Stimulated activated CD8-positive, alpha-beta memory T cell treated with anti-CD3 and anti-CD28 coated beads, Interleukin-2, amount 100 ng/mL, for 48 hours (primary cell): ENCODE measurements at regions not wholly inside any gene's neighbourhood (a gene's known extent, or its start where the extent isn't known, plus 50 kb on each side); places are given as distances from the start of the nearest gene placed in this dataset.
"Not testable (repeated sequence)": the region's sequence is repeated elsewhere in the genome, so short reads cannot be mapped to it uniquely, and the experiment has no call there.

ENCODE experiments used
- DNase-seq, 2 donors: peaks; one replicate each; pipeline ENCODE4 v3.0.0-alpha.2; 2020; ENCODE audit warnings: low read depth in 2 of 2

GRCh38 chr2:117519721-117520120, 294.8 kb upstream of the DDX18 start:
- DNase-seq: no peak

- DNase-seq: no peak
Observed at GRCh38 chr2:117523267-117523666, 291.2 kb upstream of the DDX18 start.

- no peak for DNase-seq
Observed at GRCh38 chr2:117523711-117524238, 290.7 kb upstream of the DDX18 start.

GRCh38 chr2:117536139-117536538, 278.4 kb upstream of the DDX18 start:
- DNase-seq: no peak

- no peak for DNase-seq
Observed at GRCh38 chr2:117537032-117537431, 277.5 kb upstream of the DDX18 start.

DNA sequence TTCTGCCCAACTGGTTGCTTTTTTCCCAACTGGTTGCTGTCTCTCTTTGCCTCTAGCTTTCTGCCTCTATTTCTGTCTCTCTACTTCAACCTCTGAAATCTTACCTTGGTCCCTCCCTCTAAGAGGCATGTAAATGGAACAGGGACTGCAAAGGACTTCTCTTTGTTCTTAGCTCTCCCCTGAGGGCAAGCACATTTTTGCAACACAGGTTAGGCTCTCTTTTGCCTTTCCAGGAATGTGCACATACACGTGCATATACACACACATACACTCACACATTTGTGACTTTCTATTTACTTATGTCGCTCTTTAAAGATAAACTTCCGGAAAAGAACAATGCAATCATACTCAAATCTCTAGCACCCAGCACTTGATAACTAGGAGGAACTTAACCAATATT, 262.6 kb upstream of the DDX18 start:
- no peak for DNase-seq

GRCh38 chr2:117553448-117553847, 261.0 kb upstream of the DDX18 start:
- DNase-seq: no peak

DNA sequence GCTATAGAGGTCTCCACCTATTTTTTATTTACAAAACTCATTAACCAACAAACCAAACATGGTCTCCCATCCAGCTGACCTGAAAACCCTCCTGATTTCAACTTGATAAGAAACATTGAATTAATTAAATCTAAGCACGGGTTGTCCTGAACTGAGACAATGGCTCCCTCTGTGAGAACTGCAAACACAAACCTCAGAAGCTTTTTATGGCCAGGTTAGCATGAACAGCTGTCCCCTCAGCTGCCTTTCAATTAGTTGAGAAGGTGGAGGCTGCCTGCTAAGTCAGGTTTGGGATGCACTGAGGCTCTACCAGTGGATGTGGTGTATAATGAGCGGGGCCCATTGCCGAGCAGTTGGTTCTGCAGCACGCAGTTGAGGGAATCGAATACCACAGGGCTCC, 258.5 kb upstream of the DDX18 start:
- no peak for DNase-seq

- DNase-seq: no peak
Observed at GRCh38 chr2:117557626-117558025, 256.9 kb upstream of the DDX18 start.

- DNase-seq: no peak
Observed at GRCh38 chr2:117562654-117563053, 251.8 kb upstream of the DDX18 start.

DNA sequence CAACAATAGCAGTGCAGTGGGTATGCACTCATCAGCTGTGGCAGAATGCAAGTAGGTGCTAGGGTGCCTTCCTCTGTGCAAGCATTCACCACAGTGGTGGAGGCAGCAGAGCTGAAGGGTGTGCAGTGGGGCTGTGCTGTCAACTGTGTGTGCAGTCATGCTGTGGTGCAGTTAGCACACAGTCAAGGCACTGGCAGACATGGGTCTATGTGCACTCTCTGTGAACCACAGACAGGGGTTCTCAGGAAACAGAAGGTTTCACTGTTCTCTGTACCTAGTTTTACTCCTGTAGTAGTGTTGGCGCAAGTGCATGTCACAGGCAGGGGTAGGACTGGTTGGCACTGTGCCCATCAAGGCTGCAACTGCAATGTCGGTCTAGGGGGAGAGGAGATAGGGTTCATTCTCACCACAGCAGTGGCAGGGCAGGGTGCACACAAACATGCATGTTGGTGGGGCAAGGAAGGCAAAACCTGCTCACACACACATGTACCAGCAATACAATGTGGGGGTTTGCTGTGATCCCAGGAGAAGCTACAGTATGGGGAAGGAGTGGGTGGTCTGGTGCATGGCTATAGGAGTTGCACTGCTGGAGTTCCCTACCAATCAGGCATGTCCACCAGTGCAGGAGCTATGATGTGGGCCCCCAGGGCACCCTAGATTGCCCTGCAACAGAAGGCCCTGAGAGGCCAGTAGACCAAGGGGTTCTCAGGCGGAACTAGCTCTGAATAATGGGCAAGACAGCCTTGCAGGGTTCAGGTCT, 242.7 kb upstream of the DDX18 start:
- no peak for DNase-seq

DNA sequence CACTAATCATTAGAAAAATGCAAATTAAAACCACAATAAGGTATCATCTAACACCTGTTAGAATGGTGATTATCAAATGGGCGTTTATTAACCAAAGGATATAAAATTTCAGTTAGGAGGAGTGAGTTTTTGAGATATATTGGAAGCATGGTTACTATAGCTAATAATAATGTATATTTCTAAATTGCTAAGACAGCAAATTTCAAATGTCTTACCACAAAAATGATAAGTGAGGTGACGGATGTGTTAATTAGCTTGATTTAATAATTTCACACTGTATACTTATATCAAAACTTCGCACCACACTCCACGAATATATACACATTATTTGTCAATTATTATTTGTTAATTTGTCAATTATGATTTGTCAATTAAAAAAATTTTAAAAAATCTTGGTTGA, 227.2 kb upstream of the DDX18 start:
- DNase-seq: no peak

- DNase-seq: no peak
Observed at GRCh38 chr2:117603060-117603459, 211.4 kb upstream of the DDX18 start.

- no peak for DNase-seq
Observed at GRCh38 chr2:117603567-117603966, 210.9 kb upstream of the DDX18 start.

- no peak for DNase-seq
Observed at GRCh38 chr2:117607202-117607601, 207.3 kb upstream of the DDX18 start.

- no peak for DNase-seq
Observed at GRCh38 chr2:117613101-117613500, 201.4 kb upstream of the DDX18 start.

DNA sequence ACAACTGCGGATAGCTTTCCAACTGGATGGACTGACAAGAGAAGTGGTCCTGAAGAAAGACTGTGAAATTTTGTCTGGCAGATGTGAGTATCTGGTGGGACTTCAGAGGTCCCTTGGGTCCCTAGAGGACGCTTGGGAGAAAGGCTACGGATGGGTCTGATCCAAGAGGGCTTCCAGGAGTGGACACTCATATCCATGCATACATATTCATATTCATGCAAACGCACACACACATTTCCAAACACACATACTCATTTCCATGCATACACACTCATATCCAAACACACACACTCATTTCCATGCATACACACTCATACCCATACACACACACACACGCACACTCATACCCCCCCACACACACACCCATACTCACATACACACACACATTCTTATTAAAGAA, 200.2 kb upstream of the DDX18 start:
- no peak for DNase-seq

GRCh38 chr2:117614823-117615534, 199.5 kb upstream of the DDX18 start:
- DNase-seq: no peak

DNA sequence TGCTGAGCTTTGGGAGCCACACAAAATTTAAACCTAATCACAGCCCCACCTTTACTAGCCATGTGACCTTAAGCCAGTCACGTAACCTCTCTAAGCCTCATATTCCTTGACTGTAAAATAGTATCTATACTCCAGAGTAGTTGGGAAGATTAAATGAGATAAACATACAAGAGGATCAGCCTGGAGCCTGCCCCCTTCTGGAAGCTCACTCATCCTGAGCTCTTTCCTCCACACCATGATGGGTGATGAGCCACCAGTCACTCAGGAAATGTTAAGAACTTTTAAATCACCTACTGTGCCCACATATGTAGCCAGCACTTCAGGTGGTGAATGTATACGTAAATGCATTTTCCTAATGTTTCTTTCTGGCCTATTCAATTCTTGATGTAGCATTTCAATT, 195.9 kb upstream of the DDX18 start:
- no peak for DNase-seq

DNA sequence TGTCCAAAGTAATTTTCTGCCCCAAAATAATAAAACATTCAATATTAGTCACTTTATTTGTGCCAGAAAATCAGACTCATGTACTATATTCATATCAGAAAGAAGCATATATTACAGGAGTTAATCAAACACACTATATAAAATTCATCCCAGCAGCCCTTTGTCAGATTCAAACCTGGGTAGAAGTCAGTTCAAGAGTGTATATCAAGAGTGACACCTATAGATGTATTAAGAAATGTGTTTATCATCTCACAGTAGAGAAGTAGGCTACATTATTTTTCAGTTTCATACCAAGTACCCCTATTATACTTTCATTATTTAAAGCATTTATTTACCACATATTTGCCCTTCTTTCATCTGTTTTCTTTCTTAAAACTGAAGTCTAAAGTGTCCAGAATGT, 193.2 kb upstream of the DDX18 start:
- no peak for DNase-seq

- not testable (repeated sequence) for DNase-seq
Observed at GRCh38 chr2:117623175-117623574, 191.3 kb upstream of the DDX18 start.

- DNase-seq: no peak
Observed at GRCh38 chr2:117631152-117631945, 183.1 kb upstream of the DDX18 start.
